Body of pancreas (tissue), 4 donors: ENCODE measurements at regions not wholly inside any gene's neighbourhood (a gene's known extent, or its start where the extent isn't known, plus 50 kb on each side); places are given as distances from the start of the nearest gene placed in this dataset.

Source experiments
- ATAC-seq: fragments of 150-250 bp; one replicate; pipeline ENCODE4 v1.9.1; 2016
- DNase-seq, 4 donors: peaks; one replicate each; pipeline ENCODE4 v3.0.0-alpha.2; 2019
- H3K27ac ChIP-seq, 4 donors: fragments of 200-600 bp; sonication (generic); 1 replicate in 3 of 4; 2 replicates in 1 of 4; pipeline versions ENCODE4 v1.5.1 to v1.6.1; 2016 to 2019; ENCODE audit warnings: mild to moderate bottlenecking in 1 of 4, mixed read lengths in 1 of 4, moderate library complexity in 1 of 4
- H3K27me3 ChIP-seq, 2 donors: fragments of 200-600 bp; sonication (generic); one replicate each; pipeline ENCODE4 v1.6.0; 2016; ENCODE audit warnings: mild to moderate bottlenecking in 1 of 2
- H3K36me3 ChIP-seq, 2 donors: fragments of 200-600 bp; sonication (generic); replicated peaks in 1 of 2; 2 replicates each; pipeline ENCODE4 v1.5.1; 2016; ENCODE audit warnings: low read depth in 2 of 2; ENCODE audit not compliant: insufficient read depth in 1 of 2
- H3K4me1 ChIP-seq: fragments of 200-600 bp; sonication (generic); one replicate; pipeline ENCODE4 v1.6.0; 2016
- H3K4me3 ChIP-seq, 2 donors: fragments of 200-600 bp; sonication (generic); 1 replicate in 1 of 2; 2 replicates in 1 of 2; pipeline ENCODE4 v1.5.1; 2016 to 2019
- H3K9me3 ChIP-seq, 3 donors: fragments of 200-600 bp; sonication (generic); 1 replicate in 2 of 3; 2 replicates in 1 of 3; pipeline ENCODE4 v1.5.1; 2016
- CTCF ChIP-seq, 7 experiments: fragments of 450-650 bp in 4 of 7; fragments of 200-600 bp in 3 of 7; sonication (generic) in 3 of 7; IDR thresholded peaks; one replicate each; pipeline ENCODE4 v1.5.1; 2016 to 2019; ENCODE audit warnings: antibody characterized with exemption in 7 of 7
- POLR2A ChIP-seq, 3 donors: fragments of 450-650 bp; IDR thresholded peaks; one replicate each; pipeline ENCODE4 v1.6.1; 2016; ENCODE audit warnings: antibody characterized with exemption in 3 of 3, mild to moderate bottlenecking in 2 of 3
- WGBS, 2 donors: methylation state at CpG; one replicate each; pipeline ENCODE4 v1.1.5; 2017; 5-methylcytosine and 5-hydroxymethylcytosine counted together
- intact Hi-C: fragments of 100-400 bp; cut with DNase I; formaldehyde crosslinking; loops from one replicate; pipeline ENCODE4 v1.15.1; 2023

DNA sequence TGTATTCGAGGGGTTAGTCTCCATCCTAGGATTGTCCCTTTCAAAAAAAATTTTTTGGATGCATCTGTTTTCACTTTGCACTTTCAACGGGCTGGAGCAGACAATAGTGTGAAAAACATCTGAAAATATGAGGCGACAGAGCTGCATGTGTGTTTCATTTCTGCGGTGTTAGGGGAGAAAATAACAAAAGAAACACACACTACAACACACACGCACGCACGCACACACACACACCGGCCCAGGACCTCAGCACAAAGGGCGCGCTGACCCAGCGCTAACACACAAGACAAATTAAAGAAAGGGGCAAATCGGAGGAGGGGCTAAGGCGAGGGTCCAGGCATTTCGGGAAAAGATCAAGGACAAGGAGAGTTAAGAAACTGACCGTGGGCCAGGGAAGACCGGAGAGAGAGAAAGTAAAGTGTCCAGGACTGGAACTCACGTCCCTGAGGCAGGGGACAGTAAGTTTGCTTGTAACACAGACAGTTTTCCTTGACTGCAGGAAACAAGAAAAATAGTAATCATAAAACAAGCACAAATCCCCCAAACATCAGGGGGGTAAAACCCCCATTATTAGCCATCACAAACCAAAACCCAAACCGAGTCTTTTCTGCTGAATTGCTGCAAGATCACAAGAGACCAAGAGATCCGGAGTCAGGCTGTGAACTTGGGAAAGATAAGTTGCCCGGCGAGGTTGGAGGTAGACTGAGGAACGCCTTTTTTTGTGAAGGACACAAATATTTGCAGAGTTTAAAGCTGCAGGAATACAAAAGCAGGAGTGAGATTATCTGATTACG lies 302.1 kb downstream of the PARP8 start:
- ATAC-seq, result no peak

DNA sequence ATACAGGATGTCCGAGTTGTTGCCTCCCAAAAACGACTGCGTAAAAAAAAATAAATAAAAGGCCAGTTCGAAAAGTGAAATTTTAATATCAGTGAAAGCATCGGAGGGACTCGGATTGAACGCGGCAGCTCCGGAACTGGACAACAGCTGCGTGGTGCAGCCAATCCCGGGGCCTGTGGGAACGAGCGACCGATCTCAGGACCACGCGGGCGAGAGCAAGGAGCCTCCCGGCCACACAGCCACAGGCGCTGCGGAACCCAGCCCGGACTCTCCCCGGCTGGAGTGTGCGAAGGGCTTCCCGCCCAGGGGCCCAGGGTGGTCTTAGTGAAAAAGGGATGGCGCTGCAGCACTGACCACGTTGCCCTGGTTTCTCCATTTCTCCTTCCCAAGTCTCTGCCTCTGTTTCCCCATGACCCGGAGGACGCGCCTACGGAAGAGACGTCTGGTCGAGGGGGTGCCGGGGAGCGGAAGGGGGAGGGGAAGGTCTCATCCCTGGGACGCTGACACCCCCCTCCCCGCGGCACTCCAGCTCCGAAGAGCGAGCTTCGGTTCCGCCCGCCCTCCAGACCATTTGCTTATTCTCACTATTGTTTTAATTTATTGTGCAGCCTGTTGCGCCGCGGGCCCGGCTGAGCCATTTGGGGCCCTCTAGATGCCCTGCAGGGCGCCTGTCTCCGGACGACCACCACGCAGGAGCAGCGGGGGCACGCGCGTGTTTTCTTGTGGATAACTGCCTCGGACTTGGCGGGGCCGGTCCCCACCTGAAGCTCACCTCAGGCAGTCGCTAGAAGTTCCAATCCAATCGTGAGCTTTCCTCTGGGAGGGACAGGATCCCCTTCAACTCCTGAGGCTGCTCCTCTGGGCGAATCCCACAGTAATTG lies 303.0 kb downstream of the PARP8 start:
- no peak for TF ChIP-seq POLR2A (IDR thresholded peaks at IDR 0.05)
- Histone ChIP-seq H3K4me1 (peaks cover 40% of the 10 kb centered on the region), H3K36me3 (no peaks in the 10 kb centered on the region), H3K27me3 (peaks cover 4 to 32% of the 10 kb centered on the region in 2 donors), H3K9me3 (no peaks in the 10 kb centered on the region), H3K4me3 (no peak overlapping the region), H3K27ac (peak overlapping the region in 2 of 4 donors; percentile 20 to 21)
- 2 to 3% methylated on average over 43 to 60 of the region's 60 CpGs for WGBS, 2 donors
- ATAC-seq, result no peak
- DNase-seq, result peak in 3 of 4 donors; percentile 21 to 33 (median 25)
- intact Hi-C loops, result no loop called here

More for the DNA sequence above, 302.1 kb downstream of the PARP8 start:
- 6% methylated on average over 23 of the region's 23 CpGs for WGBS, 2 donors
- Histone ChIP-seq H3K9me3 (no peaks in the 10 kb centered on the region), H3K4me3 (no peak overlapping the region), H3K27ac (no peak overlapping the region), H3K27me3 (peaks cover 4 to 32% of the 10 kb centered on the region in 2 donors), H3K4me1 (peaks cover 46% of the 10 kb centered on the region), H3K36me3 (no peaks in the 10 kb centered on the region)
- intact Hi-C loops, result no loop called here
- no peak for TF ChIP-seq CTCF (IDR thresholded peaks at IDR 0.05)
- no peak for TF ChIP-seq POLR2A (IDR thresholded peaks at IDR 0.05)
- no peak for DNase-seq

DNA sequence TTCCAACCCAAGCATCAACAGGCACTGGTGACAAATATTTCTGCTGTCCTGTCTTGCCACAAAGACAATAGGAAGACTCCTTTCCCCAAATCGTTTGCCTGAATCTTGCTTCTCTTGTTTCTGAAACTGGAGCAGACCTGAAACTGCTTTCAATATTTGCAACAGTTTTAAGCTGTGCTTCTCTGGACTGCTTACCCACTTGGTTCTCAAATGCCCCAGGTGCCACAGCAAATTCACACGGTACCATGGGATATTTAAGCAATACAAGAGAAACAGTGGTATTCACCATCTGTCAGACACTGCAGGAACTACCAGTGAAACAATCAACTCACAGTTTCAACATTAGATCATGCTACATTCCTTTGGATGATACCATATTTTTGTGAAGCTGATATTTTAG lies 309.4 kb downstream of the PARP8 start:
- Histone ChIP-seq H3K4me1 (no peaks in the 10 kb centered on the region), H3K4me3 (no peak overlapping the region), H3K27me3 (no peaks in the 10 kb centered on the region), H3K36me3 (no peaks in the 10 kb centered on the region), H3K9me3 (no peaks in the 10 kb centered on the region), H3K27ac (no peak overlapping the region)
- ATAC-seq (no peak), DNase-seq (no peak)
- 38 to 52% methylated on average over 2 of the region's 2 CpGs for WGBS, 2 donors
- TF ChIP-seq POLR2A (IDR thresholded peaks at IDR 0.05), result no peak
- intact Hi-C loops, result no loop called here

DNA sequence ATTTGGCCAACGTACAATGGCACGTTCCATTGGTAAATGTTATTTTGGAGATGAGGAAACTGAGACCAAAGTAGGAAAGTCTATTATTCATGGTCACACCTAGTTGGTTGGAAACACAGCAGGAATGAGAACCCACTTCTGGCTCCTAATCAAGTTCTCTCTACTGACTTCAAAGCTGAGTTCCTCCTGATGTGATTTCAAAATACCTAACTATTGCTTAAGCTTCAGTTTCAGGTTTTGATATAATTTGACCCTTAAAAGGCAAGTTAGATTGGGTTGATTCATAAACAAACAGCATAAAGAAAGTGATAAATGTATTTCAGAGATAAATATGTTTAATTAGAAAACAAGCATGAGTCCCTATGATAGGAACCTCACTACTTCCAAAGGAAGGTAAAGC lies 312.5 kb downstream of the PARP8 start:
- no peak for TF ChIP-seq CTCF (IDR thresholded peaks at IDR 0.05)
- TF ChIP-seq POLR2A (IDR thresholded peaks at IDR 0.05), result no peak
- Histone ChIP-seq H3K27me3 (no peaks in the 10 kb centered on the region), H3K4me3 (no peak overlapping the region), H3K9me3 (no peaks in the 10 kb centered on the region), H3K4me1 (no peaks in the 10 kb centered on the region), H3K27ac (no peak overlapping the region), H3K36me3 (no peaks in the 10 kb centered on the region)
- WGBS, 2 donors, result 70 to 82% methylated on average over 2 of the region's 2 CpGs
- DNase-seq (no peak), ATAC-seq (no peak)
- intact Hi-C loops, result no loop called here

GRCh38 chr5:50984640-50985039 lies 318.2 kb downstream of the PARP8 start:
- ATAC-seq (no peak), DNase-seq (no peak)
- Histone ChIP-seq H3K27me3 (no peaks in the 10 kb centered on the region), H3K9me3 (no peaks in the 10 kb centered on the region), H3K36me3 (no peaks in the 10 kb centered on the region), H3K4me1 (no peaks in the 10 kb centered on the region), H3K27ac (no peak overlapping the region), H3K4me3 (no peak overlapping the region)
- TF ChIP-seq POLR2A (IDR thresholded peaks at IDR 0.05), result no peak
- TF ChIP-seq CTCF (IDR thresholded peaks at IDR 0.05), result no peak
- WGBS, 2 donors, result 50 to 63% methylated on average over 2 of the region's 2 CpGs
- intact Hi-C loops, result no loop called here
